OCI-LY1 (cell line): ENCODE measurements at regions not wholly inside any gene's neighbourhood (a gene's known extent, or its start where the extent isn't known, plus 50 kb on each side); places are given as distances from the start of the nearest gene placed in this dataset.
"Not testable (repeated sequence)": the region's sequence is repeated elsewhere in the genome, so short reads cannot be mapped to it uniquely, and the experiment has no call there.

ENCODE experiments used
- H2AFZ ChIP-seq: fragments of 200-600 bp; sonication (generic), shearing (Covaris generic); 2 replicates; pipeline ENCODE4 v1.6.0; 2014; ENCODE audit warnings: antibody characterized with exemption, mild to moderate bottlenecking, low read length
- H3F3A ChIP-seq: fragments of 200-600 bp; sonication (generic), shearing (Covaris generic); 2 replicates; pipeline ENCODE4 v1.6.0; 2014; ENCODE audit warnings: mild to moderate bottlenecking, antibody characterized with exemption, low read length, moderate library complexity; ENCODE audit not compliant: insufficient read depth
- H3K27ac ChIP-seq: fragments of 200-600 bp; sonication (generic); 2 replicates; pipeline ENCODE4 v1.5.1; 2014; ENCODE audit warnings: low read length, mixed run types, mild to moderate bottlenecking, low read depth; ENCODE audit not compliant: poor library complexity, severe bottlenecking
- H3K27me3 ChIP-seq: fragments of 200-600 bp; sonication (generic); 2 replicates; pipeline ENCODE4 v1.6.0; 2014; ENCODE audit warnings: antibody characterized with exemption, mild to moderate bottlenecking, low read length, moderate library complexity; ENCODE audit not compliant: insufficient read depth
- H3K36me3 ChIP-seq: fragments of 200-600 bp; sonication (generic); 2 replicates; pipeline ENCODE4 v1.6.1; 2014; ENCODE audit warnings: mild to moderate bottlenecking, antibody characterized with exemption, low read length, moderate library complexity, mixed read lengths; ENCODE audit not compliant: insufficient read depth
- H3K4me1 ChIP-seq: fragments of 200-600 bp; sonication (generic); 2 replicates; pipeline ENCODE4 v1.5.1; 2014; ENCODE audit warnings: mild to moderate bottlenecking, low read length, moderate library complexity; ENCODE audit not compliant: insufficient read depth, severe bottlenecking
- H3K4me2 ChIP-seq: fragments of 200-600 bp; sonication (generic), shearing (Covaris generic); 2 replicates; pipeline ENCODE4 v1.6.1; 2014; ENCODE audit warnings: low read length
- H3K4me3 ChIP-seq: fragments of 200-600 bp; sonication (generic); 2 replicates; pipeline ENCODE4 v1.5.1; 2014; ENCODE audit warnings: low read length, low read depth, mild to moderate bottlenecking, mixed read lengths; ENCODE audit not compliant: poor library complexity, severe bottlenecking
- H3K79me2 ChIP-seq: fragments of 200-600 bp; shearing (Covaris generic); 2 replicates; pipeline ENCODE4 v1.6.1; 2016; ENCODE audit warnings: mixed run types, low read length, mixed read lengths; ENCODE audit not compliant: insufficient read depth
- H3K9ac ChIP-seq: fragments of 200-600 bp; sonication (generic), shearing (Covaris generic); 2 replicates; pipeline ENCODE4 v1.6.1; 2014; ENCODE audit warnings: mild to moderate bottlenecking, low read length, mixed read lengths
- H3K9me2 ChIP-seq: fragments of 200-600 bp; sonication (generic), shearing (Covaris generic); 2 replicates; pipeline ENCODE4 v1.6.1; 2014; ENCODE audit warnings: low read depth, mild to moderate bottlenecking, low read length, mixed read lengths
- H3K9me3 ChIP-seq: fragments of 200-600 bp; shearing (Covaris generic); 2 replicates; pipeline ENCODE4 v1.6.1; 2014; ENCODE audit warnings: low read length, mixed read lengths
- H4K20me1 ChIP-seq: fragments of 200-600 bp; sonication (generic), shearing (Covaris generic); 2 replicates; pipeline ENCODE4 v1.6.0; 2016; ENCODE audit warnings: mild to moderate bottlenecking, low read length; ENCODE audit not compliant: insufficient read depth
- CTCF ChIP-seq: fragments of 200-600 bp; sonication (generic), shearing (Covaris generic); IDR thresholded peaks from 2 replicates; pipeline ENCODE4 v1.5.1; 2017; ENCODE audit warnings: mild to moderate bottlenecking, antibody characterized with exemption, low read length, moderate library complexity, mixed read lengths
- EZH2 ChIP-seq: fragments of 200-600 bp; sonication (generic), shearing (Covaris generic); IDR thresholded peaks from 2 replicates; pipeline ENCODE4 v1.8.0; 2017; ENCODE audit warnings: borderline replicate concordance, mixed run types, mild to moderate bottlenecking, antibody characterized with exemption, low read length, moderate library complexity, mixed read lengths

- H3K9ac ChIP-seq, H3K4me3 ChIP-seq, H3K4me1 ChIP-seq, H3F3A ChIP-seq, H3K9me3 ChIP-seq, H3K9me2 ChIP-seq, H4K20me1 ChIP-seq, H3K36me3 ChIP-seq, H3K27me3 ChIP-seq, H3K79me2 ChIP-seq, H3K4me2 ChIP-seq, H3K27ac ChIP-seq, H2AFZ ChIP-seq: not testable (repeated sequence)
Observed at GRCh38 chr16:21487956-21488355, 111.4 kb upstream of the METTL9 start.

GRCh38 chr16:21499046-21499445 is 100.3 kb upstream of the METTL9 start:
- peak overlapping the region; percentile 59 for H3K4me2 ChIP-seq
- H3K9me3 ChIP-seq, H3K36me3 ChIP-seq, H3K27me3 ChIP-seq, H3K9ac ChIP-seq, H2AFZ ChIP-seq, H3K79me2 ChIP-seq, H4K20me1 ChIP-seq, H3K9me2 ChIP-seq, H3F3A ChIP-seq: not testable (repeated sequence)
- H3K27ac ChIP-seq = peak overlapping the region; percentile 86
- H3K4me1 ChIP-seq = peaks cover 16% of the 10 kb centered on the region
- H3K4me3 ChIP-seq = peak overlapping the region; percentile 48

- not testable (repeated sequence) for H3K9me3 ChIP-seq, H3K27me3 ChIP-seq, H3K36me3 ChIP-seq, H3F3A ChIP-seq, H2AFZ ChIP-seq, H4K20me1 ChIP-seq, H3K9me2 ChIP-seq
- H3K79me2 ChIP-seq = peaks cover 18% of the 10 kb centered on the region
- peak overlapping the region; percentile 52 for H3K4me2 ChIP-seq
- peaks cover 26% of the 10 kb centered on the region for H3K4me1 ChIP-seq
- H3K9ac ChIP-seq = peak overlapping the region; percentile 72
- peak overlapping the region; percentile 72 for H3K27ac ChIP-seq
- H3K4me3 ChIP-seq = peak overlapping the region; percentile 66
Observed at GRCh38 chr16:21501223-21501868, 98.0 kb upstream of the METTL9 start.

- Histone ChIP-seq H3K9me2 (no peaks in the 10 kb centered on the region), H3K27ac (peak overlapping the region; percentile 72), H3F3A (peaks cover 3% of the 10 kb centered on the region; the same call in 1 of the 2 replicates), H3K4me3 (peak overlapping the region; percentile 66), H3K79me2 (peaks cover 20% of the 10 kb centered on the region), H3K4me1 (peaks cover 32% of the 10 kb centered on the region), H4K20me1 (no peaks in the 10 kb centered on the region), H3K9me3 (no peaks in the 10 kb centered on the region), H3K4me2 (peak overlapping the region; percentile 52), H3K36me3 (peaks cover 8% of the 10 kb centered on the region; the same call in 1 of the 2 replicates), H2AFZ (no peak overlapping the region), H3K27me3 (no peaks in the 10 kb centered on the region), H3K9ac (peak overlapping the region; percentile 72)
- TF ChIP-seq CTCF = no peak
- no peak for TF ChIP-seq EZH2
Observed at GRCh38 chr16:21501869-21502667, 97.3 kb upstream of the METTL9 start.

- not testable (repeated sequence) for H3K4me2 ChIP-seq
Observed at GRCh38 chr16:21503574-21503920, 95.8 kb upstream of the METTL9 start.

GRCh38 chr16:21503941-21504832 is 95.2 kb upstream of the METTL9 start:
- not testable (repeated sequence) for H4K20me1 ChIP-seq, H3K9ac ChIP-seq, H3K27me3 ChIP-seq, H3K9me3 ChIP-seq, H2AFZ ChIP-seq, H3K9me2 ChIP-seq, H3F3A ChIP-seq, H3K4me2 ChIP-seq, H3K4me3 ChIP-seq
- H3K36me3 ChIP-seq = peaks cover 14% of the 10 kb centered on the region; the same call in 1 of the 2 replicates
- H3K4me1 ChIP-seq = peaks cover 49% of the 10 kb centered on the region
- peaks cover 22% of the 10 kb centered on the region for H3K79me2 ChIP-seq
- H3K27ac ChIP-seq = peak overlapping the region; percentile 18

More at GRCh38 chr16:21503574-21503920, 95.8 kb upstream of the METTL9 start:
- not testable (repeated sequence) for H3K9ac ChIP-seq, H3K9me2 ChIP-seq, H3K9me3 ChIP-seq, H4K20me1 ChIP-seq, H3F3A ChIP-seq, H2AFZ ChIP-seq, H3K27me3 ChIP-seq, H3K4me3 ChIP-seq
- H3K27ac ChIP-seq = peak overlapping the region; percentile 8
- H3K36me3 ChIP-seq = peaks cover 12% of the 10 kb centered on the region; the same call in 1 of the 2 replicates
- peaks cover 20% of the 10 kb centered on the region for H3K79me2 ChIP-seq
- peaks cover 43% of the 10 kb centered on the region for H3K4me1 ChIP-seq
